AML-193 (cell line): ENCODE measurements at regions not wholly inside any gene's neighbourhood (a gene's known extent, or its start where the extent isn't known, plus 50 kb on each side); places are given as distances from the start of the nearest gene placed in this dataset.
"Not testable (repeated sequence)": the region's sequence is repeated elsewhere in the genome, so short reads cannot be mapped to it uniquely, and the experiment has no call there.

ENCODE experiments used
- DNase-seq, 2 experiments: peaks; one replicate each; lab custom pipeline; 2025; lab: John Stamatoyannopoulos, UW

- no peak for DNase-seq
Observed at GRCh38 chr9:135358552-135358940, 121.0 kb upstream of the PPP1R26 start.

- DNase-seq = no peak
Observed at GRCh38 chr9:135359764-135360163, 119.8 kb upstream of the PPP1R26 start.

GRCh38 chr9:135360617-135361016, 119.0 kb upstream of the PPP1R26 start:
- no peak for DNase-seq

GRCh38 chr9:135361668-135362067, 117.9 kb upstream of the PPP1R26 start:
- not testable (repeated sequence) for DNase-seq

- DNase-seq = no peak
Observed at GRCh38 chr9:135363596-135363995, 116.0 kb upstream of the PPP1R26 start.

- no peak for DNase-seq
Observed at GRCh38 chr9:135365013-135365768, 114.4 kb upstream of the PPP1R26 start.

- DNase-seq = no peak
Observed at GRCh38 chr9:135366104-135366503, 113.5 kb upstream of the PPP1R26 start.

- no peak for DNase-seq
Observed at GRCh38 chr9:135369412-135369990, 110.1 kb upstream of the PPP1R26 start.

- no peak for DNase-seq
Observed at GRCh38 chr9:135370411-135371375, 108.9 kb upstream of the PPP1R26 start.

- no peak for DNase-seq
Observed at GRCh38 chr9:135371535-135371934, 108.0 kb upstream of the PPP1R26 start.

GRCh38 chr9:135372036-135372435, 107.5 kb upstream of the PPP1R26 start:
- no peak for DNase-seq

- no peak for DNase-seq
Observed at GRCh38 chr9:135372501-135373008, 107.0 kb upstream of the PPP1R26 start.

- no peak for DNase-seq
Observed at GRCh38 chr9:135373151-135373685, 106.4 kb upstream of the PPP1R26 start.

- DNase-seq = no peak
Observed at GRCh38 chr9:135373820-135374219, 105.8 kb upstream of the PPP1R26 start.

GRCh38 chr9:135374591-135374990, 105.0 kb upstream of the PPP1R26 start:
- DNase-seq = no peak

- DNase-seq = no peak
Observed at GRCh38 chr9:135375001-135375400, 104.6 kb upstream of the PPP1R26 start.

GRCh38 chr9:135376511-135377265, 102.9 kb upstream of the PPP1R26 start:
- no peak for DNase-seq

GRCh38 chr9:135377431-135377830, 102.2 kb upstream of the PPP1R26 start:
- no peak for DNase-seq

- DNase-seq = no peak
Observed at GRCh38 chr9:135378751-135379150, 100.8 kb upstream of the PPP1R26 start.

GRCh38 chr9:135379540-135380267, 99.9 kb upstream of the PPP1R26 start:
- DNase-seq = no peak
